Choroid plexus epithelial cell (primary cell): ENCODE measurements at regions not wholly inside any gene's neighbourhood (a gene's known extent, or its start where the extent isn't known, plus 50 kb on each side); places are given as distances from the start of the nearest gene placed in this dataset.

ENCODE experiments used
- DNase-seq: peaks from one replicate; pipeline ENCODE4 v3.0.0-alpha.2; 2010; ENCODE audit warnings: low read depth
- H3K4me3 ChIP-seq: 2 replicates; pipeline ENCODE4 v1.5.1; 2011; ENCODE audit warnings: low read depth, mild to moderate bottlenecking, control low read depth, low read length, moderate library complexity
- CTCF ChIP-seq: conservative IDR thresholded peaks from 2 replicates; pipeline ENCODE4 v1.5.1; 2011; ENCODE audit warnings: low read depth, mild to moderate bottlenecking, control low read depth, inconsistent platforms, low read length, moderate library complexity

GRCh38 chr5:126368239-126368812 is 54.9 kb upstream of the GRAMD2B start:
- no peak overlapping the region for H3K4me3 ChIP-seq
- DNase-seq = no peak
- TF ChIP-seq CTCF = no peak

GRCh38 chr5:126369083-126369482 is 54.1 kb upstream of the GRAMD2B start:
- no peak for TF ChIP-seq CTCF
- H3K4me3 ChIP-seq = no peak overlapping the region
- no peak for DNase-seq

- peak; percentile 59 for DNase-seq
- H3K4me3 ChIP-seq = no peak overlapping the region
- TF ChIP-seq CTCF = peak; percentile 43
These were observed 53.0 kb upstream of the GRAMD2B start for GRCh38 chr5:126369995-126370731.

- DNase-seq = peak; percentile 81
- H3K4me3 ChIP-seq = no peak overlapping the region
- peak; percentile 23 for TF ChIP-seq CTCF
These were observed 52.2 kb upstream of the GRAMD2B start for GRCh38 chr5:126370796-126371718.

- peak; percentile 60 for DNase-seq
- no peak for TF ChIP-seq CTCF
- H3K4me3 ChIP-seq = no peak overlapping the region
These were observed 49.7 kb upstream of the GRAMD2B start for GRCh38 chr5:126373375-126374108.
